ENCODE measurements at regions not wholly inside any gene's neighbourhood (a gene's known extent, or its start where the extent isn't known, plus 50 kb on each side); places are given as distances from the start of the nearest gene placed in this dataset.

DNA sequence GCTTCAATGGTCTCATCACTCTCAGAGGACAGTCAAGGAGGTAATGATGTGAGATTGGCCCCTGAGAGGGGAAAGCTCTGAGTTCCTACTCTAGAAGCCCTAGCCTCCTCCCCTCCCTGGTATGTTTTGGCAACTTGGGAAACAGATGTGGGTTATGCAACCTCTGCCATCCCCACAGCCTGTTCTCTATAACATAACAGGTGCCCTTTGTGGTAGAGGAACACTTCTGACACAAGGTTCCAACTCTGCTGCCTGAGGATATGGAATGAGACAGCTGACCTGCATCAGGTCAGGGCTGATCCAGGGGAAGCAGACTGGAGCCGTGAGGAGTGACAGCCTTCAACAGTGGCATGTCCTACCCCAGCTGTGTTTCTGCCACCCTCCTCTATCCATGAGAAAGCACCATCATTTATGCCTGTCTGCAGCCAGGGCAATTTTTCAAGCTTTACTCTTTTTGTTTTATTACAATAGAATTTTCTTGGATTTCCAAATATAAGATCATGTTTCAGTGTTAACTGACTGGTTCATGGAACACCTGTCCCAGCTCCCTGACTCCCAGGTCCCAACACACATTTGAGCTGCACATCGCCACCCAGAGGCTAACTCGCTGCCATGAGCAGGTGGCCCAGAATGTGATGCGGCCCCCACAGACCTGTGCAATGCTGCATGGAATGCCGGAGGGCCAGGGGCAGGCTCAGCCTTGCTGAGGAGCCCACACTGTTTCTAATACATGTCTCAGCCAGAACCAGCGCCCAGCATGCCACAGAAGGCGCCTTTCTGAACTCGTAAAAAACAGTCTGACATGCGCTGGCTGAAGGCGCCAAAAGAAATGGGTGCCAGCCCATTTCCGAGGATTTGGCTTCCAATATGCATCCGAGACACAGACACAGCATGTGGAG, 124.8 kb upstream of the CHST15 start:
- TF ChIP-seq POLR2A (IDR thresholded peaks at IDR 0.05; ENCODE audit: low read depth) (no peak), POLR2AphosphoS5 (IDR thresholded peaks at IDR 0.05) (no peak), EP300 (IDR thresholded peaks at IDR 0.05) (no peak)
- TF ChIP-seq, protein P1, sequence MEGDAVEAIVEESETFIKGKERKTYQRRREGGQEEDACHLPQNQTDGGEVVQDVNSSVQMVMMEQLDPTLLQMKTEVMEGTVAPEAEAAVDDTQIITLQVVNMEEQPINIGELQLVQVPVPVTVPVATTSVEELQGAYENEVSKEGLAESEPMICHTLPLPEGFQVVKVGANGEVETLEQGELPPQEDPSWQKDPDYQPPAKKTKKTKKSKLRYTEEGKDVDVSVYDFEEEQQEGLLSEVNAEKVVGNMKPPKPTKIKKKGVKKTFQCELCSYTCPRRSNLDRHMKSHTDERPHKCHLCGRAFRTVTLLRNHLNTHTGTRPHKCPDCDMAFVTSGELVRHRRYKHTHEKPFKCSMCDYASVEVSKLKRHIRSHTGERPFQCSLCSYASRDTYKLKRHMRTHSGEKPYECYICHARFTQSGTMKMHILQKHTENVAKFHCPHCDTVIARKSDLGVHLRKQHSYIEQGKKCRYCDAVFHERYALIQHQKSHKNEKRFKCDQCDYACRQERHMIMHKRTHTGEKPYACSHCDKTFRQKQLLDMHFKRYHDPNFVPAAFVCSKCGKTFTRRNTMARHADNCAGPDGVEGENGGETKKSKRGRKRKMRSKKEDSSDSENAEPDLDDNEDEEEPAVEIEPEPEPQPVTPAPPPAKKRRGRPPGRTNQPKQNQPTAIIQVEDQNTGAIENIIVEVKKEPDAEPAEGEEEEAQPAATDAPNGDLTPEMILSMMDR (IDR thresholded peaks at IDR 0.05) = no peak
- intact Hi-C loops (cut with DNase I) = no loop called here
- no peaks in the 10 kb centered on the region for H3K27me3 ChIP-seq
- 94% methylated on average over 12 of the region's 12 CpGs for WGBS
- H3K27ac ChIP-seq (replicated peaks in 1 of 4) = no peak overlapping the region
- H3K4me1 ChIP-seq = peaks cover 0 to 20% (median 13%) of the 10 kb centered on the region in 4 donors
- H3K4me3 ChIP-seq = no peak overlapping the region
- no peaks in the 10 kb centered on the region for H3K36me3 ChIP-seq
- H3K9me3 ChIP-seq = no peaks in the 10 kb centered on the region
- no peak for DNase-seq (ENCODE audit: extremely low spot score)

DNA sequence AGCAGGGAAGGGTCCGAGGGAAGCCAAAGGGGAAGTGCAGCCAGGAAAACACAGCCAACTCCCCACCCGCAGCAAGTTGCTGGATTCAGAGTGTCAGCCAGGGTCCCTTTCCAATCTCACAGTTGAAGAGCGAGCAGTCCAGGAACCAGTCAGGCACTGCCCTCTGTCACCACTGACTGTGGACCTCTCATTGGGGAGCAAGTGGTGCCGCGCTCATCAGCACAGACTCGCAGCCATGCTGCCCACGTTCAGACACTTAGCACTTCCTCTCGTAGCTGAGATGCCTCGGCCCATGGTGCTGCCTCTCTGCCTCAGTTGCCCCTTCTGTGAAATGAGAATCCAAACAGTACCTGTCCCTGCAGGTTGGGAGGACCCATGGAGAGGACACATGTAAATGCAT, 123.6 kb upstream of the CHST15 start:
- DNase-seq (ENCODE audit: extremely low spot score) = no peak
- intact Hi-C loops (cut with DNase I) = no loop called here
- Histone ChIP-seq H3K27me3 (no peaks in the 10 kb centered on the region), H3K4me3 (no peak overlapping the region), H3K4me1 (peaks cover 0 to 18% (median 12%) of the 10 kb centered on the region in 4 donors), H3K36me3 (no peaks in the 10 kb centered on the region), H3K27ac (replicated peaks in 1 of 4) (no peak overlapping the region), H3K9me3 (no peaks in the 10 kb centered on the region)
- no peak for TF ChIP-seq POLR2A (IDR thresholded peaks at IDR 0.05; ENCODE audit: low read depth)
- TF ChIP-seq EP300 (IDR thresholded peaks at IDR 0.05) = no peak
- TF ChIP-seq, protein P1 (IDR thresholded peaks at IDR 0.05) = no peak
- TF ChIP-seq POLR2AphosphoS5 (IDR thresholded peaks at IDR 0.05) = no peak
- 83% methylated on average over 9 of the region's 9 CpGs for WGBS

DNA sequence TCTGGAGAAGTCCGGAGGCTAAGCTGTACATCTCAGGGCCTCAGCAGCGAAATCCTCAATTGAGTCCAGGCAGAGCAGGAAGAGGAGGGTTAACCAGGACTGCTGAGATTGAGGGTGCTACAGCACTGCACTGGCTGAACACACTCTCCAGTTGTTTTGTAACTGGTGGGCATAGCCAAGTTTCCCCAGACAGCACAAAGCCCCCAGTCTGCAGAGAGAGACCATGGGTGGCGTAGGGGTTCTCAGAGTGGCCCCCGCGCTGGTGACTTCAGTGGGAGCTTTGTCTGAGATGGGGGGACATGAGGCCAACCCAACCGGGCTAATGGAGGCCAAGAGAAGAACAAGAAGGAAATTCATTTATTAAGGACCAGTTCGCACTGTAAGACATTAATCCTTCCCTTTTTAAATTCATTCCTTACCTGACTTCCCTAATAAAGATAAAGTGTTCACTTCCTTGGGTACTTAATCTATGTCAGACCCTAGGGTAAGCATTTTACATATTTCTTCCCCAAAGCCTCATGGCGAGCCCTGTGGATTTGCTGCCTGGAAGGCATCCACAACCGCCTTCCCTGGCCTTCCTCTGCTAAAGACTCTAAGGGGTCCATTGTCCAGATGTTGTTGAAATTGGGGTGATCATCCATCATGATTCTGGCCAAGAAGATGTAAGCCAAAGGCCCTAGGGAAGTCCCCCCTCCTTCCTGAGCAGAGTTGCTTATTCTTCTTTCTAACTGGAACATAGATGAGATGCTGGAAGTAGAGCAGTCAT, 121.4 kb upstream of the CHST15 start:
- no peak overlapping the region for H3K4me3 ChIP-seq
- DNase-seq (ENCODE audit: extremely low spot score) = no peak
- peaks cover 0 to 3% (median 0%) of the 10 kb centered on the region in 4 donors for H3K4me1 ChIP-seq
- peaks cover 0 to 11% (median 8%) of the 10 kb centered on the region in 4 donors for H3K9me3 ChIP-seq
- WGBS = 88% methylated on average over 9 of the region's 9 CpGs
- no peak overlapping the region for H3K27ac ChIP-seq (replicated peaks in 1 of 4)
- no peaks in the 10 kb centered on the region for H3K27me3 ChIP-seq
- no peak for TF ChIP-seq EP300 (IDR thresholded peaks at IDR 0.05)
- TF ChIP-seq POLR2A (IDR thresholded peaks at IDR 0.05; ENCODE audit: low read depth) = no peak
- intact Hi-C loops (cut with DNase I) = no loop called here
- no peaks in the 10 kb centered on the region for H3K36me3 ChIP-seq

DNA sequence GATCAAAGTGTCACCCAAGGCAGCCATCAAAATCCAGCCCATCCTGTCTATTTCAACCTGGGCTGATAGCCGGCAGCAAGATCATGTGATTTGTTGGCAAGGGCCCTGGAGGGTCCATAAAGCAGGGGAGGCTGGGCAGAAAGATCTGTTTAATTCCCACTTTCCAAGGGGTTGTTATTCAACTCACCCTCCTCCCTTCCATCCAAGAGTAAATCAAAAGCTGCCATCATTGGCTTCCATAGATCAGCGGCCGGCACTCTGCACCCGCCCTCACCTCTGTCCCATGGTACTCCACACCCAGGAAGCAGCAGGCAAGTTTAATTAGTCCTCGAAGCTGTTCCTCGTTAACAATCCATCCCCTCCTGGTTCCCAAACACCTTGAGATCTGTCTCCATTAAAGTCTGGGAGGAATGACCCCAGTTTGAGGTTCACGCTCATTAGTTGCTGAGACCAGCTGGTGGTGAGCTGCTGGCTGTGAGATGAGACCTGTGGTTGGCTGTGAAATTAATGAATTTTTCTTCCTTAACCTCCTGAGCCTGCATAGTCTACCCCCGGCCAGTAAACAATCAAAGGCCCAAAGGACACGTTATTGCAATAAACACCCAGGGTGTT, 120.6 kb upstream of the CHST15 start:
- H3K4me1 ChIP-seq = peaks cover 0 to 3% (median 0%) of the 10 kb centered on the region in 4 donors
- peaks cover 0 to 11% (median 8%) of the 10 kb centered on the region in 4 donors for H3K9me3 ChIP-seq
- no peaks in the 10 kb centered on the region for H3K36me3 ChIP-seq
- no peak for DNase-seq (ENCODE audit: extremely low spot score)
- no peak overlapping the region for H3K27ac ChIP-seq (replicated peaks in 1 of 4)
- H3K27me3 ChIP-seq = no peaks in the 10 kb centered on the region
- no peak overlapping the region for H3K4me3 ChIP-seq
- TF ChIP-seq EP300 (IDR thresholded peaks at IDR 0.05) (no peak), POLR2AphosphoS5 (IDR thresholded peaks at IDR 0.05) (no peak), POLR2A (IDR thresholded peaks at IDR 0.05; ENCODE audit: low read depth) (no peak)
- TF ChIP-seq, protein P1 (IDR thresholded peaks at IDR 0.05) = no peak
- WGBS = 93% methylated on average over 9 of the region's 9 CpGs
- intact Hi-C loops (cut with DNase I) = no loop called here

DNA sequence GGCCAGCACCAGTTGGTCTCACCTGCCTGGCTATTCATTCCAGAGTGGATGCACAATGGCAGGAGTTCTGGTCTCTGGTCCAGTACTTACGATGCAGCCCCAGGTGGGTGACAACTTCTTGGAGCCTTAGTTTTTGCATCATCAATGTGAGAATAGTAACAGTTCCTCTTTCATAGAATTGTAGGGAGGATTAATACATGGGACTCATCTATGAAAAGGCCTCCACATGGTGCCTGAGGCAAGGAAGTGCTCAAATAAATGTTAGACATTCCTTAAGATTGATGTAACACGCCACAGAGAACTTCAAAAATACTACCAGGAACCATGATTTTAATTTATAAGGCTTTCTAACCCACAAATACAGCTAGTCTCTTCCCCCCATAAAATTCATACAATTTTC, 120.1 kb upstream of the CHST15 start:
- Histone ChIP-seq H3K27me3 (no peaks in the 10 kb centered on the region), H3K27ac (replicated peaks in 1 of 4) (no peak overlapping the region), H3K9me3 (peaks cover 0 to 11% (median 8%) of the 10 kb centered on the region in 4 donors), H3K4me1 (peaks cover 0 to 3% (median 0%) of the 10 kb centered on the region in 4 donors), H3K36me3 (no peaks in the 10 kb centered on the region), H3K4me3 (no peak overlapping the region)
- 96% methylated on average over 2 of the region's 2 CpGs for WGBS
- TF ChIP-seq POLR2AphosphoS5 (IDR thresholded peaks at IDR 0.05) = no peak
- TF ChIP-seq EP300 (IDR thresholded peaks at IDR 0.05) = no peak
- TF ChIP-seq, protein P1 (IDR thresholded peaks at IDR 0.05) = no peak
- TF ChIP-seq POLR2A (IDR thresholded peaks at IDR 0.05; ENCODE audit: low read depth) = no peak
- intact Hi-C loops (cut with DNase I) = no loop called here
- DNase-seq (ENCODE audit: extremely low spot score) = no peak

Data from esophagus muscularis mucosa (tissue), 4 donors.